ENCODE measurements at regions not wholly inside any gene's neighbourhood (a gene's known extent, or its start where the extent isn't known, plus 50 kb on each side); places are given as distances from the start of the nearest gene placed in this dataset.
"Not testable (repeated sequence)": the region's sequence is repeated elsewhere in the genome, so short reads cannot be mapped to it uniquely, and the experiment has no call there.

DNA sequence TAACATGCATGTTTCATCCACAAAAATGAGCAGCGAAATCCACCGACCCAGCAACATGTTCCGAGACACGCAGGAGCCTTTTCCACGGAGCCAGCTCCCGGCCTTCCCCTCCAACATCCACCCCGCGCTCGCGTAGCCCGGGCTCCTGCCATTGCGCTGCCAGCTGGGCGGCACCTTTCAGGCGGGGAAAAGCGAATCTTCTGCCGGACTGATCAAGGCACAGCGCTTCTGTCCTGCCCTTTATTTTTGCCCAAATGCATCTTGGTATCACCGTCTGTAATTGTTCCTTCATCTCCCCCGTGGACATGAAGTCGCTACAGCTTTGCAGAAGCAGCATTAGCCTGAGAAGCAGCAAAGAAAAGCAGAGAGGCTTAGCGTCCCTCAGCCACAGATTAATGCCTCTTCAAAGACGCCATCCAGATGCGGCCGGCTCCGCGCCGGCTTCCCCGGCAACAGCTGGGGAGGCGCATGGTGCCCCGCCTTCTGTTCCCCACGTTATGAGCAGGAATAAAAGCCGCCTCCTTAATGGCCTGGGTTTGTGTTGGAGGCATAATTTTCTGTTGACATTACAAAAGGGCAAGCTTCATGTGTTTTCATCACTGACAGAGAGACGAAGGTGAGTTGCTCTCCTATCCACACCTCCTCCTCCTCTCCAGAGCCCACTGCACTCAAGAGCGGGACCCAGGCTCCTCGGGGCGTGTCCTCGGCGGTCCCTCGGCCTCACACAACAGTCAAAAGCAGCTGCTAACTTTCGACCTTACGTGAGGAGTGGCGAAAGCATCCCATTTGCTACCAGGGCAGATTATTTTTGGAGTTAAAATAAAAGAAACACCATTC, 122.1 kb upstream of the SALL3 start:
- DNase-seq: no peak

DNA sequence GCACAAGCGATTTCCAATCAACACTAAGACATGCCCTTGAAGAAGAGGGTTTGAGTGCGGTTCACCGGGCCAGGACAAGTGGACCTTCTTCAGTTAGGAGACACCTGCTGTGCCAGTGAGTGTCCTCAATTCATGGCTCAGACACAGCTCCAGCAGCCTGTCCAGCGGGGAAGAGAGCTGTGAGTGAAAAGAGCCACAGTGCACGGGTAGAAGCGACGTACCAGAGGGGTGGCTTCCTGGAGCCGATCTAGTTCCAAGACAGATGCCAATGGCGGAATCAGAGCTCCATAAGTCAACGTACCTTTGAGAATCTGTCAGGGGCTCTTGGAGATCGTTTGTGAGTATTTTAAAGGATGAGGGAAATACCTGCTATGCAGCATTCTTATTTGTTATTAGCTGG, 119.9 kb upstream of the SALL3 start:
- DNase-seq: no peak

DNA sequence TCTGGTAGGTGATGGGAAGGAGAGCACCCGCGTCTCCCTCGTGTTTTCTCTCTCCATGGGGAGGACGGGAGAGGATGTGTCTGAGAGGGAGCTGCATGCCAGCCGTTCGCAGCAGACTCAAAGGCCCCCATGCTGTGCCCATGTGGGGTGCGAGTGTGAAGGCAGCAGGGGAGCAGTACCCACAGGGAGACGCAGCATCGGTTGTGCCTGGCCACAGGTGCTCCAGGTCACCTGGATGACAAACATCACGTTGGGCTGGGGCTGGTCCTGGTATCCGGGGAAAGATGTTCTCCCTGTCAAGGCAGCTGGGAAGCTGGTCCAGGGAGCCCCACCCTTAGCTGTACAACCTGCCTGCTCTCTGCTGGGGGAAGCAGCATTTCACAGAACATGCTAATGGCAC, 119.5 kb upstream of the SALL3 start:
- no peak for DNase-seq

DNA sequence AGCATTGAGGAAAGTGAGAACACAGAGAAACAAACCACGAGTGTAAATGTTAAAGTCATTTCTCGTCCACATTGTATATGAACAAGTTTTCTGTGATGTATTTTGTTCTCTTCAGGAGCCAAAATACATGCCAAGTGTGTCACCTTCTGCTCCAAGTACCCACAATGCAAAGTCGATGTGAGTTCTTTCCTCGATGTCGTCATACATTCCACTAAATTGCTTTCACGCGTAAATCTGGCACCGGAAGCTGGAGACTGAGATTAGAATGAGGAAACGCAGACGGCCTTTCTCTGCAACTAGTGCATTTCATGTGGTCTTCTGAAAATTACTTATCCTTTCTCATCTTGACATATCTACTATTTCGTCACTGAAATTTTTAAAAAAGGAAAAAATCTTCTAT, 118.5 kb upstream of the SALL3 start:
- no peak for DNase-seq

DNA sequence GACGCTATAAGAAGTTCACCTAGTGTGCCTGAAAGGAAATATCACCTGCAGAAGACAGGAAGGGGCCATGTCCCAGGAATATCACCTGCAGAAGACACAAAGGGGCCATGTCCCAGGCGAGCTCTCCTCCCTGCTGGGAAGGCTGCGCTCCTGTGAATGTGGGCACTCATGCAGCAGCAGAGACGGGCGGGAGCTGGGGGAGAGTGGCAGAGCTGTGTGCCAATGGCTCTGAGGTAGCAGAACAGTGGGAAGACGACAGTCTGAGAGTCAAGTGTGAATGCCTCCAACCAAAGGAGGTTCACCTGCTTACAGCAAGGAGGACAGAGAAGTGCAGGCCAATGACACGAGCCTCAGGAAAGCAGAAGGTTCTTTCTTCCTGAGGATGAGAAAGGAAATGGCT, 117.9 kb upstream of the SALL3 start:
- no peak for DNase-seq

DNA sequence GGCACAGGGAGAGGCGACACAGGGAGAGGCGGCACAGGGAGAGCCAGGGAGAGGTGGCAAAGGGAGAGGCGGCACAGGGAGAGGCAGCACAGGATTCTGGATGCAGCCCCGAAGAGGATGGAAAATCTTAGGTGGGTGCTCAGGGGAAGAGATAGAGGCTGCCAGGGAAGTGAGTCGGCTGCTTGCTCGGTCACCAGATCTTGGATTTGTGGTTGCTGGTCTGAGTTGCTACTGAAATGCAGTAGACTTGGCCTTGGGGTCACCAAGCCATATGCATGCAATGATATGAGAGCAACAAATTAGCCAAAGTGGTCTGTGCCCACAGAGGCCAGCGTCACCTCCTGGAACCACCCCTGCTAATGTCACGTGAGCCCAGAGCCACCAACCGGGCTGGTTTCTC, 117.2 kb upstream of the SALL3 start:
- no peak for DNase-seq

DNA sequence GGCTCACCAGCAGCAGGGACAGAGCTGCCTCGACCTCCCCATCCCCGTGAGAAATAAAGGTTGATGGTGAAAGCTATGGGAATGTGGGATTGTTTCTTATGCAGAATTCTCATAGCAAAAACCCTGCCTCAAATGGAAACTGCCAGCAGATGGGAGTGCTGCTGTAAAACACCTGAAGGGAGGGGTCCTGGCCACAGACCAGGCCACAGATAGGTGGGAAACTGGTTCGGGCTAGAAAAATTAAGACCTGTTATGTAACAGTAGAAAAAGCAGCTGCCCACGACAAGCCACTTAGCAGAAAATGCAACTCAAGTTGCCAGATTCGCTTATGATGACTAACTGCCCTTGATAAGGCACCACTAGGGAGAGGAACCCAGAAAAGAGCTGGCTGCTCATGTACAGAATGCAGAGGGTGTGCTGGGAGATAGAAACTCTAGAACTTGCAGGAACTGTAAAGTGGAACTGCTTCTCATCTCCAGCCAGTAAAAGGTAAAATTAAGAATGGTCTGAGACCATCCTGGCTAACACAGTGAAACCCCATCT, 114.5 kb upstream of the SALL3 start:
- DNase-seq: no peak

DNA sequence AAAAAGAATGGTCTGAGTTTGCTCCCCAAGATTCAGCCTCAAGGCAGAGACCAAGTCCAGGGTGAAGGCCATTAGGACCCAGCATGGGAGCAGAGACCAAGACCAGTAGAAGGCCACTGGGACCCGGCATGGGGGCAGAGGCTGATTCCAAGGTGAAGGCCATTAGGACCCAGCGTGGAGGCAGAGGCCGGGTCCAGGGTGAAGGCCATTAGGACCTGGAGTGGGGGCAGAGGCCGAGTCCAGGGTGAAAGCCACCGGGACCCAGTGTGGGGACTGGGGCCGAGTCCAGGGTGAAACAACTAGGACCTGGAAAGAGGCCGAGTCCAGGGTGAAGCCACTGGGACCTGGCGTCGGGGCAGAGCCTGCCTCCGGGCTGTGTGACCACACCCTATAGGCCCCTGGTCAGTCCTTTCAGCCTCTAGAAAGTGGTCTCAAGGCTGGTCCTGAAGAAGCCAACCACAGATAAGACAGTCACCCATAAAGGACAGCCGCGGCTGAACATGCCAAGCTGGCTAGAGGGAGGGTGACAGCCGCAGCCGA, 113.8 kb upstream of the SALL3 start:
- DNase-seq: no peak

DNA sequence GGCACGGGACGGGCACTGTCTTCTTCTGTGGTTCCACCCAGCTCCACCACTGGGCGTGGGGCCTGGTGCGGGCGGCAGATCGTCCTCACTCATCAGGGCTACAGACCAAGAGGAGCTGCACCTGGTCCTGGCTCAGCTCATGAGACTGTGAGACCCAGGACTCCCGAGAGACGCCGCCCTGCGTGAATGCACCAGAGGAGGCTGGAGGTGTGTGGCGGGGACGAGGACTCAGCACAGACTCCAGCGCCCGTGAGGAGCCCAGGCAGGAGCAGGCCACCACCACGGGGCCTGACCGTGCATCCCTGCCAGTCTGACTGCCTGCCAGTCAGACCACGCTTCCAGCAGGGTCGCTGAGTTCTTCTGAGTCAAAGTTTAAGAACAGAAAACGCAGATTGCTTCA, 112.5 kb upstream of the SALL3 start:
- DNase-seq: no peak

DNA sequence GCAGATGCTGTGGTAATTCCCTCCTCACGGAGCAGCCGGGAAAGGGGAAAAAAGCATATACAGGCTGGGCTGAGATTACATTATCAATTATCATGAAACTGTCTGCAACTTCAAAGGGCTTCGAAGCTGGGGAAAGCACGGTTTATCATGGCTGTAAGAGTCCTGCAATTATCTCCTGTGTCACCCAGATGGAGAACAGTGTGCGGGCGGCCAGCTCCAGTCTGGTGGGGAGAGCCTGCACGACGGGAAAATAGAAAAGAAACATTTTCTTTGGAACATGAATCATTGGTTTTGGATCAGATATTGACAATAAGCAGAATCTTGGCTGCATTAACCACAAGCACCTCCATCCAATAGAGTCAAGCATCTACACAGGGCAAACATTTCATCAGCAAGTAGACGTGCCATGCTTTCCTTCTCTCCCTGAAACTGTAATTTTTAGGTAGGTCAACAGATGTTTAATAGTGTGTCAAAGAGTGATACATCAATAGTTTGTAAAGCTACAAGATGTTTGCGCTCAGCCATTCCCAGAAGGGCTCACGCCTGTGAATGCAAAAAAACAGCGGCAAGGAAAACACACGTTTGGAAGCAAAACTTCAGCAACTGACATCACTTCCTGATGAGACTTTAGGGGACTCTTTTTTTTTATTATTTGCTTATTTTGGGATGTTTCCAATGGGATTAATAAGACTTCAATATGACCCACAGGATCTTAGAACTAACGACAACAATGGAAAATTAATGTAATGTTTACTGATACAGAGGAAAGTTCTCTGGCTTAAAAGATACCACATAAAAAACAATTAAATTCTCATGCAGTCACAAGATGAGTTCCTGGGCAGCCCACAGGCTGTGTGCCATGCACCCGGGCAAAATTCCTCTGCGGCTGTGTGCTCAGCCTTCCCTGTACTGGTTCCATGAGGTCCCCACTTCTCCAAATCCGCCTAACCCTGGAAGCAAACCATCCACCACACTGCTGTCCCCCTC, 111.0 kb upstream of the SALL3 start:
- DNase-seq: no peak

DNA sequence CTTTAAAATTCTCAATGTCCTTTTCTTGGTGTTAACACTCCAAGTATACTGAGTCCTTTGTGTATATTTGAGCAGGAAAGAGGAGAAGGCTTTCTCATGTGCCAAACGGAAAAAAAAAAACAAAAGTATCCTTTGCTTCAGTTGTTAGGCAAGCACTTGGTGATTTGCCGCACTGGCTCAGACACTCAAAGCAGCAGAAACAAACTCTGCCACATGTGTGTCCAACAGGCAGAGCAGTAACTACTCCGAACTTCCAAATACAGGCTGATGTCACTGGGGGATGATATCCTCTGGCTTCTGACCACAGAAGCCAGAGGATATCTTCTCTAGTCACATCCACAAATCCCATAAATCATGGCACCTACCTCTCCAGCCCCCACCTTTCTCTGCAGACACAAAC, 108.0 kb upstream of the SALL3 start:
- no peak for DNase-seq

DNA sequence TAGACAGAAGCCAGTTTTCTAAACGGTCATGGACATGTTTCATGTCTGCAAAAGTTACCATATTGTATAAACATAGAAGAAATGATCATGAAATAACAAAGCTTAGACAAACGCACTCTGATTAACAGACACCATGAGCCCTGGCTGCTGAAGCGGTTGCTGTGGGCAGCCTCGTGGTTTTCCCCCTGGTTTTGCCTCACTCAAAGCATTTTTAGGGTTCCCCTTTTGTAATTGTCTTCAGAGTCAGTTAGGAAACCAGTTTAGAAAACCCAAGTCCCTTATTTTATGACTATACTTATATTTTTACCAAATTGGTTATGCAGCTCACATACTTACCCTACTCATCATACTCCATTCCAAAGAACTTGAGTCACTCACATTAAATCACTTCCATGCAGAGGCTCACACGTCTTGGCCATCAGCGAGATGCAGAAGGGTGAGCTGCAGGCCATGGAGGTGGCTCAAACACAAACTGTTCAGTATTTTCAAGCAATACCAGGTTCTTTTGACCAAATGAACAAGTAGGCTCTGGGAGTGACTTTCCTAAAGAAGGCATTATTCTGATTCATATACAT, 105.6 kb upstream of the SALL3 start:
- DNase-seq: no peak

DNA sequence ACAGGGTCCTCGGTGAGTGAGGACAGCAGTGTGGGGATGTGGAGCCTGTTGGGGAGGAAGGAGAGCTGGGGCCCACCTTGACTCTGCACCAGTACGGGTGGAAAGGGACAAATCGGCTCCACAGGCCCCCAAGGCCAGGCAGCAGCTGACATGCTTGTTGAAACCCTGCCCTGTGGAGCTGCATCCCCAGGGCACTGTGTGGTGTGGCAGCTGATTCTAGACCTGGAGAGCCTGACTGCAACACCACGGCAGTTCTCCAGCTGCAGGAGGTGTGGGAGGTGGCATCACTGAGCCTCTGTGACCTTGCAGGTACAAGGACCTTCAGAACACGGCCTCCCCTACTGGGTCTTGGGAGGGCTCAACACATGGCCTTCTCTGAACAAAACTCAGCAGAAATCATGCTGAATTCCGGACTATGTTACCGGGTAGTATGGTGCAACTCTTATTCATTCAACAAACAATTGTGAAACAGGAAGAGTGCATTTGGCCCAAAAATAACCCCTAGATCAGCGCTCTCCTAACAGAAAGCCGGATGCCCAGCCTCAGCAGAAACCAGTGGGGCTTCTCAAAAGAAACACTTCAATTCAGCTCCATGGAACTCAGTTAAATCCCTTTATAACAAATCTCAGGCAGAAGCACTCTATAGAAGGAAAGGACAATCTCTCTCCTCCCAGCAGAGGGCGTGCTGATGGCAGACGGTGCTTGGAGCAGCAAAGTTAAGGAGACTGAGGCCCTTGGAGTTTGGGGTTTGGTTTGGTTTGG, 104.4 kb upstream of the SALL3 start:
- no peak for DNase-seq

DNA sequence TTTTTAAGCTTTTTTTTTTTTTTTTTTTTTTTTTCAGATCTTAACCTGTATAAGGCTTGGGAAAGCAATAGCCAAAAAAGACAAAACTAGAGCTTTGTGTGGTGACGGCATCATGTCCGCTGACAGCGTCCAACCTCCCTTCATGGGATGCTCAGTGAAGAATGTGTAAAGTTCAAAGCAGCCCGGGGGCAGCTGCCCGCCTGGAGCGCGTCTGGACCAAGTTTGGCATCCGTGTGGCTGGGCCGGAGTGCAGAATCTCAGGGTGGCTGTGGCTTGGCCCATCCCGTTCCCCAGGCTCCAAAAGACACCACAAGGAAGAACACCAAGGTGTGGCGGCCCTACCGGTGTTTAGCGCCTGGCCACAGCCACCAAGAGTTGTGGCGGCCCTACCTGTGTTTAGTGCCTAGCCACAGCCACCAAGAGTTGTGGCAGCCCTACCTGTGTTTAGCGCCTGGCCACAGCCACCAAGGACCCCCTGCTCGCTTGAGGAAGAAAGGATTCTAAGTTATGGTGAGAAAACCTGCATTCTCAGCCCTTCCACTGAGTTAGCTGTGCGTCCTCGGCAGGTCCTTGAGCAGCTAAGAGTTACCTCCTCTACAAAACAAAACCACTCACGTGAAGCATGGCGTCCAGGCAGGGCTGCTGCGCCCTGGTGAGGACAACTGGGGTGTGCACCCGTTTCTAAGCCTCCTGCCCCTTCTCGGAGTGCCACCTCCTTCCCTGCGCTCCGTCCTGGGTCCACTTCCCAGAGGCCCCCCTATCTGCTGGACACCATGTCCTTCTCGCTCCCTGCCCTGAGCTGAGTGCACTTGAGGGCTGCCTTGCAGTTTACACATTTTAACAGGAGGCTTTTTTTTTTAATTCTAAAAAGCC, 103.6 kb upstream of the SALL3 start:
- no peak for DNase-seq

DNA sequence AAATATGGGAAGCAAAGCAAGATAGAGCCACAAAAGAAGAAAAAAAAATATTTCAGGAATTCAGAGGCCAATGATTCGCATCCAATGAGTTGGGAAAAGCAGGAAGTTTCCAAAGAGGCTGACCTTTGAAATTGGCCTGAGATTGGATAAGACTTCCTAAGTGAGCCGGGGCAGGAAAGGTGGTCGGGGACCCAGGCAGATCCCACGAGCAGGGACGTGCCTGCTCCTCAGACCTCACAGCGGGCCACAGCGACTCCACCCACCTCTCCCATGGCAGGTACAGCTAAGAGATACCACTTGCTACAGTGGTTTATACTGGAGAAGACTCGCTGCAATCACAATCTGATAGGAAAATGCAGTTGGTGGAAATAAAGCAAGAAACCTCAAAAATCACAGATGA, 102.8 kb upstream of the SALL3 start:
- no peak for DNase-seq

DNA sequence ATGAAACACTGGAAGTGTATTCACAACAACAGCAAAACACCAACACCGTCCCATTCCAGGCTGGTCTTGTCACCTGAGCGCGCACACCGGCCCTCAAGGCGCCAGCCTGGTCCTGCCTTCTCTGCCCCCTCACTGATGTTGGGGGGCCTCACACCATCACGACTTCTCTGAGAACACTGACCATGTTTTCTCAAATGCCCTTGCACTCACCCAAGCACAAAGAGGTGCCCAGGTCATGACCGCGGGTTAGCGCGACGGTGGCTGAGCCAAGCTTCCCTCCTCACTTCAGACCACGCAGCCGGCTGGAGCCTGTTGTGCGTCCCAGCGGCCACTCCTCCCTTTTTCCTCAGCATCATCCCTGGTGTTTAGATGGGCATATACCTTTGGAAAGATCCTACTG, 101.3 kb upstream of the SALL3 start:
- DNase-seq: no peak

DNA sequence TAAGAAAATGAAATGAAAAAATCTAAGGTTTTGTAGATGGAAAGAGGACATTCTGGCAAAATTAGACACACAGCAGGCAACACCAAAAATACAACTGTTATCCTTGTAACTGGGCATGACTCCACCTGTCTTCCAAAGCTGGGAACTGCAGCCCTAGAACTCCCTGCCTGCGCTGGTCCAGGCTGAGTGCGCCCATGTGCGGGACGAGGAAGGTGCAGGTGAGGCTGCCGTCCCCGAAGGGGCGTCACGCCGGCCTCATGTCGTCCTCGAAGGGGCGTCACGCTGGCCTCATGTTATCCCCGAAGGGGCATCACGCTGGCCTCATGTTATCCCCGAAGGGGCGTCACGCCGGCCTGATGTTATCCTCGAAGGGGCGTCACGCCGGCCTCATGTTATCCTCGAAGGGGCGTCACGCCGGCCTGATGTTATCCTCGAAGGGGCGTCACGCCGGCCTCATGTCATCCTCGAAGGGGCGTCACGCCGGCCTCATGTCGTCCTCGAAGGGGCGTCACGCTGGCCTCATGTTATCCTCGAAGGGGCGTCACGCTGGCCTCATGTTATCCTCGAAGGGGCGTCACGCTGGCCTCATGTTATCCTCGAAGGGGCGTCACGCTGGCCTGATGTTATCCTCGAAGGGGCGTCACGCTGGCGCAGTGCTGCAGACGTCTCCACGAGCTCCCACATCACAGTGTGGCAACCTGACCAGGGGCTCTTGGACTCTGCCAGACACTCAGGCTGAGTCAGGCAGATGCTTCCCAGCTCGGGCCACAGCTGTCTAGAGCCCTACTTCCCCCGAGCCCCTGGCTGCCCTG, 100.3 kb upstream of the SALL3 start:
- not testable (repeated sequence) for DNase-seq

DNA sequence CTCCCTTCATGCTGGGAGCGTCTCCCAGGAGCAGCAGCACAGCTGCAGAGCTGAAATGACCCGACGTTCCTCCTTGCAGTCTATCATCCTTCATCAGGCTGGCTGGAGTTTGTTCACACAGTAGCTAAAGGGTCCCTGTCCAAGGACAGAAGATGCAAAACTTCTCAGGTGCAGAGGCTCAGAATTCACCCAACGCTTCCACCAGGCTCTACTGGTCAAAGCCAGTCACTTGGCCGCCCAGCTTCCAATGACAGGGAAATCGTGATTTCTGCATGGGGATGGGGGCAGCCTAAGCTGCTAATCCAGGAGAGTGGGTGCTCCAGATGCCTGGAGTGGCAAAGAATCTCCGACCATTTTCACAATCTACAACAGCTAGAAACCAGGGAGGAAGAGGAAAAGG, 97.0 kb upstream of the SALL3 start:
- DNase-seq: no peak

DNA sequence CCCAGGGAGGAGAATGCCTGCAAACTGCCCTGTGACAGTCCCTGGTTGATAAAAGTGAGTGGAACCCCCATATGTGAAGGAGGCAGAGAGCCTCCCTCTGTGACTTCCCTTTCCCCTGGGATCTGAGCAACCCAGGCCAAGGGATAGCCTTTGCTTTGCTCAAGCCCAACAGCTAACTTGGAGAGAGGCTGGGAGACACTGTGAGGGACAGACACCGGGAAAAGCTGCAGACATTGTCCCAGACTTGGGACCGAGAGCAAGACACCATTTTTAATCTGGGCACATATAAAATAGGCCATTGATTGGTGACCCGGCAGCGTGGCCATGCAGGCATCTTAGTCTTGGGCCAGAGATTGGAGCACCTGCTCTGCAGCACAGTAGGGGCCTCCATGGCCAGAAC, 96.1 kb upstream of the SALL3 start:
- DNase-seq: no peak

DNA sequence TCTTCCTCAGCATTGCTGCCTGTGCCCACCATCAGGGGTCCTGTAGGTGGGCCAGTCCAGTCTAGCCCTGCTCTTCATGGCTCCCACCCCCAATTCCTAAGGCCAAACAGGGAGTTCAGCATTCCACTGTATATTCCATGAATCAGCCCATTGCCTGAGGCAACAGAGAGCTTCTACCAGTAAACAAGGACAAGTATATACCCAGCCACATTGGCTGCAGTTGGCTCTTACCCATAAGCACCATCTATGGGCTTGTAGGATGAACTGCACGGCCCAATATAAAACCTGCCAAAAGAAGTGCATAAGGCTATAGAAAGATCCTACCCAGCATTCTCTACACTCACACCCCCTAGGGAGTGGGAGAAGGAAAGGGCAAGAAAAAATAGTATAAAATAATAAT, 95.1 kb upstream of the SALL3 start:
- DNase-seq: no peak

Measured in CD4-positive, alpha-beta T cell treated with Interleukin-15 for 1 hour (primary cell).